ENCODE measurements at regions not wholly inside any gene's neighbourhood (a gene's known extent, or its start where the extent isn't known, plus 50 kb on each side); places are given as distances from the start of the nearest gene placed in this dataset.

GRCh38 chr2:18651842-18652774 is 62.7 kb upstream of the NT5C1B start:
- H3K27ac ChIP-seq (ENCODE audit: low read length), result no peak overlapping the region
- H3K4me3 ChIP-seq (ENCODE audit: low read length), result no peak overlapping the region
- no peaks in the 10 kb centered on the region for H4K20me1 ChIP-seq (ENCODE audit: insufficient read depth, low read length)
- H2AFZ ChIP-seq (ENCODE audit: low read depth, low read length), result no peak overlapping the region
- H3K4me2 ChIP-seq (ENCODE audit: low read length), result no peak overlapping the region
- no peak for TF ChIP-seq CTCF (IDR thresholded peaks at IDR 0.05; ENCODE audit: low read depth, low read length)
- TF ChIP-seq EZH2phosphoT487 (IDR thresholded peaks at IDR 0.05; ENCODE audit: low read depth), result no peak
- H3K9me3 ChIP-seq (ENCODE audit: insufficient read depth, low read length), result no peaks in the 10 kb centered on the region
- H3K36me3 ChIP-seq (replicated peaks; ENCODE audit: low read depth, low read length), result no peaks in the 10 kb centered on the region
- no peak overlapping the region for H3K9ac ChIP-seq (ENCODE audit: low read length)
- H3K27me3 ChIP-seq (ENCODE audit: low read depth, low read length), result no peaks in the 10 kb centered on the region
- H3K4me1 ChIP-seq (ENCODE audit: low read length), result no peaks in the 10 kb centered on the region
- no peaks in the 10 kb centered on the region for H3K79me2 ChIP-seq (ENCODE audit: low read length)

GRCh38 chr2:18650221-18650620 is 60.9 kb upstream of the NT5C1B start:
- TF ChIP-seq EZH2phosphoT487 (IDR thresholded peaks at IDR 0.05; ENCODE audit: low read depth) (no peak), CTCF (IDR thresholded peaks at IDR 0.05; ENCODE audit: low read depth, low read length) (no peak)
- no peak overlapping the region for H2AFZ ChIP-seq (ENCODE audit: low read depth, low read length)

GRCh38 chr2:18649502-18650135 is 60.2 kb upstream of the NT5C1B start:
- Histone ChIP-seq H3K36me3 (replicated peaks; ENCODE audit: low read depth, low read length) (no peaks in the 10 kb centered on the region), H3K9me3 (ENCODE audit: insufficient read depth, low read length) (no peaks in the 10 kb centered on the region), H3K27ac (ENCODE audit: low read length) (no peak overlapping the region)

More at GRCh38 chr2:18650221-18650620, 60.9 kb upstream of the NT5C1B start:
- Histone ChIP-seq H3K4me3 (ENCODE audit: low read length) (no peak overlapping the region), H3K4me1 (ENCODE audit: low read length) (no peaks in the 10 kb centered on the region), H3K27ac (ENCODE audit: low read length) (no peak overlapping the region), H3K79me2 (ENCODE audit: low read length) (no peaks in the 10 kb centered on the region), H3K27me3 (ENCODE audit: low read depth, low read length) (no peaks in the 10 kb centered on the region), H3K36me3 (replicated peaks; ENCODE audit: low read depth, low read length) (no peaks in the 10 kb centered on the region), H3K4me2 (ENCODE audit: low read length) (no peak overlapping the region), H4K20me1 (ENCODE audit: insufficient read depth, low read length) (no peaks in the 10 kb centered on the region), H3K9ac (ENCODE audit: low read length) (no peak overlapping the region), H3K9me3 (ENCODE audit: insufficient read depth, low read length) (no peaks in the 10 kb centered on the region)

More at GRCh38 chr2:18649502-18650135, 60.2 kb upstream of the NT5C1B start:
- no peaks in the 10 kb centered on the region for H3K27me3 ChIP-seq (ENCODE audit: low read depth, low read length)
- TF ChIP-seq EZH2phosphoT487 (IDR thresholded peaks at IDR 0.05; ENCODE audit: low read depth) (no peak), CTCF (IDR thresholded peaks at IDR 0.05; ENCODE audit: low read depth, low read length) (no peak)
- no peak overlapping the region for H3K4me2 ChIP-seq (ENCODE audit: low read length)
- no peaks in the 10 kb centered on the region for H3K4me1 ChIP-seq (ENCODE audit: low read length)
- no peaks in the 10 kb centered on the region for H4K20me1 ChIP-seq (ENCODE audit: insufficient read depth, low read length)
- no peak overlapping the region for H3K4me3 ChIP-seq (ENCODE audit: low read length)
- H2AFZ ChIP-seq (ENCODE audit: low read depth, low read length), result no peak overlapping the region
- H3K9ac ChIP-seq (ENCODE audit: low read length), result no peak overlapping the region
- no peaks in the 10 kb centered on the region for H3K79me2 ChIP-seq (ENCODE audit: low read length)
